SH-SY5Y (cell line): ENCODE measurements at regions not wholly inside any gene's neighbourhood (a gene's known extent, or its start where the extent isn't known, plus 50 kb on each side); places are given as distances from the start of the nearest gene placed in this dataset.

Experiments
- GATA2 ChIP-seq: IDR thresholded peaks from 2 replicates; pipeline ENCODE4 v1.6.1; 2011; ENCODE audit warnings: mild to moderate bottlenecking, low read depth, low read length
- GATA3 ChIP-seq: IDR thresholded peaks from 2 replicates; pipeline ENCODE4 v1.6.1; 2011; ENCODE audit warnings: low read depth, mild to moderate bottlenecking, low read length, moderate library complexity

DNA sequence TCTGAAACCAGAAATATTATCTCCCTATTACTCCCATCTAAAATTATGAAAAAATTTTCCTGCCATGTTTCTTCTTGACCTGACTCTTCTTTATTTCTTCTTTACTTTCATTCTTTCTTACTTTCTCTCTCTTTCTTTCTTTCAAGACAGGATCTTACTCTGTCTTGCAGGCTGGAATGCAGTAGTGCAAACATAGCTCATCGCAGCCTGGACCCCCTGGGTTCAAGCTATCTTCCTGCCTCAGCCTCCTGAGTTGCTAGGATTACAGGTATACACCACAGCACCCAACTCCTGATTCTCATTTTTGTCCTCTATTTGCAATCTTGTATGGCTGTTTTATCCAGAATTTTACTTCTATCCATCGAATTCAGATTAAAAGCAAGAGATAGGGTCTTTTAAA is 631.1 kb downstream of the TBC1D4 start:
- TF ChIP-seq GATA2, result no peak
- no peak for TF ChIP-seq GATA3
